ENCODE measurements at regions not wholly inside any gene's neighbourhood (a gene's known extent, or its start where the extent isn't known, plus 50 kb on each side); places are given as distances from the start of the nearest gene placed in this dataset.
"Not testable (repeated sequence)": the region's sequence is repeated elsewhere in the genome, so short reads cannot be mapped to it uniquely, and the experiment has no call there.

DNA sequence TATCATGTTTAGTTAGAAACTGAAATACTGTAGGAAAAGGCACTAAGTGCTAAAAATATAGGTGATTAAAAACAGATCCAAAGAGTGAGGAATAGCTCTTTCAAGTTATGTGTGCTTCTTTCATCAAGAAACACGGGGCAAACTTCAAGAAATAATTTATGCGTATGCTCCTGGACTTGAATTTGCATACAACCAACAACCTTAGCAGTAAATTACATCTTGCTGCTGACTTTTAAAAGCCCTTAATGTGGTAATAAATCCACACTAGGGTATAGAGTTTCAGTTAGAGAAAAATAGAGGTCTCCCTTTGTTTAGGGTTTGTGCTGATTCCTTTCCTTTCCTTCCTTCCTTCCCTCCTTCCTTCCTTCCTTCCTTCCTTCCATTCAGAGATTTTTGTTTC lies 94.5 kb upstream of the GC start:
- ATAC-seq, result no peak

DNA sequence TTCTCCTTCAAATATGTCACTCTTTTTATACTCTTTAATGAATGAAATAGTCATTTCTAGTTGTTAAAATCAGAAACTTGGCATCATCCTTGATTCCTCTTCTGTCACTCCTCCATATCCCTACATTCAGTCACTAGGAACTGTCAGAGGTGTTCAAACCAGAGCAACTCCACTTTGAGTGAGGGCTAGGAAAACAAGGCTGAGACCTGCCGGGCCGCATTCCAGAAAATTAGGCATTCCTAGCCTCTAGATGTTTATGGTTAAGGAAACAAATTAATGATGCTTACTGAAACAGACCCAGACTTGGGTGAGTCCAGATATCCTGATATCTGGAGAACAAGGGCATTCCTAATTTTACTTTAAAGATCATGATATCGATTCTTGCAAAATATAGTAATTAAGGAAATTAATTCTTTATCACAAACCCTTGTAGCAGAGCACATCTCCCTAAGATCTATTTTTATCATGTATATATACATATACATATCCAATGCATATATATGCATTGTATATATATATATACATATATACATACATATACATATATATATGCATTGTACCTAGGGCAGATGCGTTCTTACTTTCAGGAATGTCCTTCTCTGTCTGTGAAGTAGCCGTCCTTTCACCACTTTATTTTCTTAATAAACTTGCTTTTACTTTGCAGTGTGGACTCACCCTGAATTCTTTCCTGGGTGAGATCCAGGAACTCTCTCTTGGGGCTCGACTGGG lies 98.4 kb upstream of the GC start:
- peaks cover 0 to 1% (median 0%) of the 10 kb centered on the region in 9 donors for H3K9me3 Mint-ChIP-seq
- no peak for ATAC-seq
- H3K27me3 Mint-ChIP-seq, result peaks cover 0 to 7% (median 0%) of the 10 kb centered on the region in 5 donors
- POLR2A ChIA-PET, result no interaction called here
- no peaks in the 10 kb centered on the region for H3K36me3 Mint-ChIP-seq
- no peak for DNase-seq
- no peaks in the 10 kb centered on the region for H3K4me1 Mint-ChIP-seq
- no peak overlapping the region for H3K27ac Mint-ChIP-seq
- H3K4me3 Mint-ChIP-seq, result no peak overlapping the region

More for the DNA sequence above, 94.5 kb upstream of the GC start:
- Mint-ChIP-seq H3K4me3 (no peak overlapping the region), H3K36me3 (no peaks in the 10 kb centered on the region), H3K27ac (no peak overlapping the region), H3K4me1 (no peaks in the 10 kb centered on the region), H3K9me3 (peaks cover 0 to 6% (median 0%) of the 10 kb centered on the region in 9 donors), H3K27me3 (peaks cover 0 to 7% (median 0%) of the 10 kb centered on the region in 5 donors)
- POLR2A ChIA-PET, result no interaction called here
- DNase-seq, result no peak

DNA sequence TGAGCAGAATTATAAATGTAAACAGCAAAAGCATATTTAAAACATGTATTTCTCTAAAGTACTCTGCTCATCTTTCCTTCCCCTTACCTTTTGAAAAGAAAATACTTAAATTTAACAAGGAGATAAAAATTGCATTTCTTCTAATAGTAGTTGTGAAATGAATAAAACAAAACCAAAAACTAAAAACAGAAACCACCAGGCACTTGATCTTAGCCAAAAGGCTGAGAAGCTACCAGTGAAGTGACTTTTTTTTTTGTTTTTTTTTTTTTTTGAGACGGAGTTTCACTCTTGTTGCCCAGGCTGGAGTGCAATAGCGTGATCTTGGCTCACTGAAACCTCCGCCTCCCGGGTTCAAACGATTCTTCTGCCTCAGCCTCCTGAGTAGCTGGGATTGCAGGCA lies 116.5 kb upstream of the GC start:
- ATAC-seq, H3K36me3 Mint-ChIP-seq, H3K27me3 Mint-ChIP-seq, POLR2A ChIA-PET, H3K4me1 Mint-ChIP-seq, H3K4me3 Mint-ChIP-seq, H3K27ac Mint-ChIP-seq, DNase-seq: not testable (repeated sequence)
- H3K9me3 Mint-ChIP-seq, result peaks cover 0 to 15% (median 6%) of the 10 kb centered on the region in 9 donors

DNA sequence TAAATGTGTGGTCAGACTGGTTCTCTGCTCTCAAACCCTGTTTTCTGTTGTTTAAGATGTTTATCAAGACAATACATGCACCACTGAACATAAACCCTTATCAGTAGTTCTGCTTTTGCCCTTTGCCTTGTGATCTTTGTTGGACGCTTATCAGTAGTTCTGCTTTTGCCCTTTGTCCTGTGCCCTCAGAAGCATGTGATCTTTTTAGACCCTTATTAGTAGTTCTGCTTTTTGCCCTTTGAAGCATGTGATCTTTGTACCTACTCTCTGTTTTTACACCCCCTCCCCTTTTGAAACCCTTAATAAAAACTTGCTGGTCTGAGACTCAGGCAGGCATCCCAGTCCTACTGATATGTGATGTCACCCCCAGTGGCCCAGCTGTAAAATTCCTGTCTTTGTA lies 121.7 kb upstream of the GC start:
- peaks cover 0 to 30% (median 14%) of the 10 kb centered on the region in 9 donors for H3K9me3 Mint-ChIP-seq
- H3K27ac Mint-ChIP-seq, POLR2A ChIA-PET, H3K4me1 Mint-ChIP-seq, ATAC-seq, H3K36me3 Mint-ChIP-seq, DNase-seq, H3K4me3 Mint-ChIP-seq, H3K27me3 Mint-ChIP-seq: not testable (repeated sequence)

DNA sequence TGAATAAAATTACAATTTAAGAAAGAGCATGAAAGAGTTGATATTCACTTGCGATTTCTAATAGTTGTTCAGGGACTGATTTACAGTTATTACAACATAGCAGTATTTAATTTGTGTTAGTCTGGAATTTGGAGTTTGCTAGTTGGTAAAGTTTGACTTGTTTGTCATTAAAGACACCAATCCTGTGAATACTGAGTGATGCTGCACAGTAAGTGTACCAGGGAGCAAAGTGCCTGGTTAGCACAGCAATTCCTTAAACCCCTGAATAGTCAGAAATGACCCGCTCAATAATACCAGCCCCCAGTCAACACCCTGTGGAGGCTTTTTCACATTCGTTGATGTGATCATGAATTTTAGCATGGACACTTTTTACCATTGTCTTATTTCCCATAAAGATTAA lies 122.2 kb upstream of the GC start:
- H3K27me3 Mint-ChIP-seq, result peaks cover 0 to 4% (median 0%) of the 10 kb centered on the region in 5 donors
- H3K36me3 Mint-ChIP-seq, result peaks cover 0 to 9% (median 0%) of the 10 kb centered on the region in 3 donors
- no peaks in the 10 kb centered on the region for H3K4me1 Mint-ChIP-seq
- POLR2A ChIA-PET, result no interaction called here
- ATAC-seq (no peak), DNase-seq (no peak)
- no peak overlapping the region for H3K4me3 Mint-ChIP-seq
- peaks cover 0 to 30% (median 15%) of the 10 kb centered on the region in 9 donors for H3K9me3 Mint-ChIP-seq
- no peak overlapping the region for H3K27ac Mint-ChIP-seq

DNA sequence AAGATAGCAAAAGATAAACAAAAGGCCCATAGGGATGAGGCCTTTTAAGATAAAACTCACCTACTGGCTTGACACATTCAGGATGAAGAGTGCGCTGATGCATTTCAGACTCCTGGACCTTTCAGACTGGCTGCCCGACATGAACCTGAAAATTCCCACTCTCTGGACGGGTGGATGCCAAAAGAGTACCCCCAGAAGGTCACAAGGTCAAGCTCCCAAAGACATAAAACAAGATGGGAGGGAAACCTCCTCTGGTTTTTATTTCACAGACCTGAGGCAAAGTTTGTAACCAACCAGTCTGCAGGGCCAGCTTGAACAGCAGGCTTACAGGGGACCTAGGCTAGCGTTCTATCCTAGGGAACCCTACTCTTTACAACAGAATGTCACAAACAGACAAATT lies 123.2 kb upstream of the GC start:
- peaks cover 0 to 4% (median 0%) of the 10 kb centered on the region in 5 donors for H3K27me3 Mint-ChIP-seq
- H3K4me3 Mint-ChIP-seq, result no peak overlapping the region
- no peaks in the 10 kb centered on the region for H3K4me1 Mint-ChIP-seq
- H3K9me3 Mint-ChIP-seq, result peaks cover 0 to 30% (median 15%) of the 10 kb centered on the region in 9 donors
- ATAC-seq (no peak), DNase-seq (no peak)
- POLR2A ChIA-PET, result no interaction called here
- peaks cover 0 to 9% (median 0%) of the 10 kb centered on the region in 3 donors for H3K36me3 Mint-ChIP-seq
- H3K27ac Mint-ChIP-seq, result no peak overlapping the region

DNA sequence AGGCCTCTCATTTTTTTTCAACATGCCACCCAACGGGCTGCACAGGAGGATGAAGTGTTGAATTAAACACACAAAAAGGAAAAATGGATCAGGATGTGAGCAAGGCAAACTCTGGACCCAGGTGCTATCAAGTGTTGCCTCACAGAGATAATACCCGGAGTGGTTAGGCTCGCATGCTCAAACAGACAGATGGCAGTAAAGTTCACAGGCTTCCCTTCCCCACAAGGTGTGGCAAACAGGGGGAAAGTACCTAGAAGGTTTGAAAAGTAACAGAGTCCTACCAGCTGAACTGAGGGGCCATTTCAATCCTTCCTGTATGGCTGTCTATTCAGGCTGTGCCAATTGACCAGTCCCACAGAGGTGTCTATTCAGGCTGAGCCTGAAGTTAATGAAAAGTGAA lies 123.9 kb upstream of the GC start:
- Mint-ChIP-seq H3K9me3 (peaks cover 0 to 30% (median 16%) of the 10 kb centered on the region in 9 donors), H3K27ac (no peak overlapping the region), H3K36me3 (peaks cover 0 to 9% (median 0%) of the 10 kb centered on the region in 3 donors), H3K4me1 (no peaks in the 10 kb centered on the region), H3K4me3 (no peak overlapping the region), H3K27me3 (peaks cover 0 to 4% (median 0%) of the 10 kb centered on the region in 5 donors)
- POLR2A ChIA-PET, result no interaction called here
- ATAC-seq (no peak), DNase-seq (no peak)

DNA sequence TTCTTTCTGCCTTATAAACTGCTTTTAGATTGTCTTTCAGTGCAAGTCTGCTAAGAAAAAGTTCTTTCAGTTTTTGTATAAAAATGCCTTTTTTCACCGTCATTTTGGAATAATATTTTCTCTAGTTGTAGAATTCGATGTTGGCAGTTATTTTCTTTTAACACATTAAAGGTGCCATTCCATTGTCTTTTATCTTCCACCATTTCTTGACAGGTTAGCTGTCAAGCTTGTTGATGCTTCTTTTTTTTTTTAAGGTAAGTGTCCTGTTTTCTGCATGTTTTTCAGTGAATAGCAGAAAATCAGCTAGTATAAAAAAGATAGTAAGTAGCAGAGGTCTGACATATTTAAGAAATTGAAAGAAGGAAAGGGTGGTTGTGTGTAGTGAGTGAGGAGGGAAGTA lies 118.5 kb upstream of the NPFFR2 start:
- Mint-ChIP-seq H3K27ac (no peak overlapping the region), H3K4me3 (no peak overlapping the region), H3K9me3 (peaks cover 0 to 20% (median 5%) of the 10 kb centered on the region in 9 donors), H3K27me3 (no peaks in the 10 kb centered on the region), H3K4me1 (no peaks in the 10 kb centered on the region), H3K36me3 (no peaks in the 10 kb centered on the region)
- DNase-seq (no peak), ATAC-seq (no peak)
- POLR2A ChIA-PET, result no interaction called here

DNA sequence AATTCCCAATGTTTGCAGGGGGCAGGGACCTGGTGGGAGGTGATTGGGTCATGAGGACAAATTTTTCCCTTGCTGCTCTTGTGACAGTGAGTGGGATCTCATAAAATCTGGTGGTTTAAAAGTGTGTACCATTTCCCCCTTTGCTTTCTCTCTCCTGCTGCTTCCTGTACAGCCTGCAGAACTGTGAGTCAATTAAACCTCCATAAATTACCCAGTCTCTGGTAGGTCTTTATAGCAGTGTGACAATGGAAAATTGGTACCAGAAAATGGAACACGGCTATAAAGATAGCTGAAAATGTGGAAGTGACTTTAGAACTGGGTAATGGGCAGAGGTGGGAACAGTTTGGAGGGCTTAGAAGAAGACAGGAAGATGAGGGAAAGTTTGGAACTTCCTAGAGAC lies 108.7 kb upstream of the NPFFR2 start:
- DNase-seq (no peak), ATAC-seq (no peak)
- Mint-ChIP-seq H3K4me3 (no peak overlapping the region), H3K27ac (no peak overlapping the region), H3K4me1 (no peaks in the 10 kb centered on the region), H3K9me3 (peaks cover 0 to 12% (median 2%) of the 10 kb centered on the region in 9 donors), H3K36me3 (no peaks in the 10 kb centered on the region), H3K27me3 (no peaks in the 10 kb centered on the region)
- POLR2A ChIA-PET, result no interaction called here

DNA sequence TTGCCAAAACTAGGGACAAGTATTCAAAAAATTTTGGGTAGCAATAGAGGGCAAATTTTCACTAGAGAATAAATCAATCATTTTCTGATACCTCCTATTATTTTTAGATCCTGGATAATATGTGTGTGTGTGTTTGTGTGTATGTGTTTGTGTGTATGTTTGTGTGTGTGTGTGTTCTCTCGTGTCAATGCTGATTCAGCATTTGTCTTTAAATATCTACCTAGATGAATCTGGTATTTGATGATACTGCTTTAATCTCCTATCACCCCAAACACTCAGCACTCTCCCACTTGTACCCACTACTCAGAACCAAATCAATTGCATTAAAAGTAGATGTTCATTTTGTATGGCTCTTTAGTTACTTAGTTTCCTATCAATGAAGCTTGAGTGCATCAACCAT lies 101.3 kb upstream of the NPFFR2 start:
- Mint-ChIP-seq H3K4me3 (no peak overlapping the region), H3K4me1 (no peaks in the 10 kb centered on the region), H3K9me3 (no peaks in the 10 kb centered on the region), H3K36me3 (no peaks in the 10 kb centered on the region), H3K27ac (no peak overlapping the region), H3K27me3 (no peaks in the 10 kb centered on the region)
- ATAC-seq, result no peak
- no peak for DNase-seq
- POLR2A ChIA-PET, result no interaction called here

DNA sequence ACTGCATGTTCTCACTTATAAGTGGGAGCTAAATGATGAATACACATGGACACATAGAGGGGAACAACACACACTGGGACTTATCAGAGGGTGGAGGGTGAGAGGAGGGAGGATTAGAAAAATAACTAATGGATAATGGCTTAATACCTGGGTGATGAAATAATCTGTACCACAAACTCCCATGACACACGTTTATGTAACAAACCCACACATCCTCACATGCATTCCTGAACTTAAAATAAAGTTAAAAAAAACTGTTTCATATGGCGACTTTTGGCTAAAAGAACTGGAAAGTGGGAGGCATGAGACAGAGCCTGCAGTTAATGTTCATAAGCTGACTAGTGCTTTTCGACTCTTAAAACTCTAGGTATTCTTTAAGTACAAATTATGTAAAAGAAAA lies 98.9 kb upstream of the NPFFR2 start:
- H3K27ac Mint-ChIP-seq, result no peak overlapping the region
- H3K36me3 Mint-ChIP-seq, result no peaks in the 10 kb centered on the region
- H3K4me1 Mint-ChIP-seq, result no peaks in the 10 kb centered on the region
- H3K9me3 Mint-ChIP-seq, result no peaks in the 10 kb centered on the region
- ATAC-seq, result no peak
- no peak overlapping the region for H3K4me3 Mint-ChIP-seq
- H3K27me3 Mint-ChIP-seq, result no peaks in the 10 kb centered on the region
- DNase-seq, result no peak
- POLR2A ChIA-PET, result no interaction called here

DNA sequence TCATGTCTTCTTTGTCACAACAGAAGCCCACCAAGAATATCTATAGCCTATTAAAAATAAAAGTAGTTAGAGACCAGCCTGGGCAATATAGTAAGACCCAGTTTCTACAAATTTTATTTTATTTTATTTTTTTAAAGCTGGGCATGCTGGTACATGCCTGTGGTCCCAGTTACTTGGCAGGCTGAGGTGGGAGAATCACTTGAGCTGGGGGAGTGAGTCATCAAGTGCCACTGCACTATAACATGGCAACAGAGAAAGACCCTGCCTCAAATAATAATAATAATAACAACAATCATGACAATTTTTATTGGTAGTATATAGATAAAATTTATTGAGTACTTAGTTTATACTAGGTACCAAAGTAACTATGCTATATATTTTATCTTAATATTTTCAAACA lies 93.0 kb upstream of the NPFFR2 start:
- Mint-ChIP-seq H3K9me3 (no peaks in the 10 kb centered on the region), H3K36me3 (no peaks in the 10 kb centered on the region), H3K27me3 (peaks cover 0 to 2% (median 0%) of the 10 kb centered on the region in 5 donors), H3K4me3 (no peak overlapping the region), H3K4me1 (no peaks in the 10 kb centered on the region), H3K27ac (no peak overlapping the region)
- DNase-seq (no peak), ATAC-seq (no peak)
- POLR2A ChIA-PET, result no interaction called here

DNA sequence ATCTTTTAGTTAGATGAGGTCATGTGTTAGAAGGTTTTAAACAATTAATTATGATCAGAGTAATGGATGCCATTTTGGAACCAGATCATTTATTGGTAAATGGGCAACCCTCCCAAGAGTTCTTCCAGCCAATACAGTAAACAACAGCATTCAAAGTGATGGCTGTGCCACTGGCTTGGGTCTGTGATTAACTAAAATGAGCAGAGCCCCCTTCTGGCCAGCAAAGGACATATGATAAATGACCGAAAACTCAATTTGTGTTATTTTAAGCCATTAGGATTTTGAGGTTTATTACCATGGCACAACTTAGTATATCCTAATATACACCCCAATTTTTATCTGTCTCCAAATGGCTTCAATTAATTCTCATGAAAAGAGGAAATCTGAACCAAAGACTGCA lies 90.8 kb upstream of the NPFFR2 start:
- peaks cover 0 to 5% (median 0%) of the 10 kb centered on the region in 5 donors for H3K27me3 Mint-ChIP-seq
- no peak for ATAC-seq
- POLR2A ChIA-PET, result no interaction called here
- DNase-seq, result no peak
- no peak overlapping the region for H3K27ac Mint-ChIP-seq
- H3K4me1 Mint-ChIP-seq, result no peaks in the 10 kb centered on the region
- peaks cover 0 to 17% (median 5%) of the 10 kb centered on the region in 9 donors for H3K9me3 Mint-ChIP-seq
- H3K36me3 Mint-ChIP-seq, result peaks cover 0 to 7% (median 0%) of the 10 kb centered on the region in 3 donors
- no peak overlapping the region for H3K4me3 Mint-ChIP-seq

DNA sequence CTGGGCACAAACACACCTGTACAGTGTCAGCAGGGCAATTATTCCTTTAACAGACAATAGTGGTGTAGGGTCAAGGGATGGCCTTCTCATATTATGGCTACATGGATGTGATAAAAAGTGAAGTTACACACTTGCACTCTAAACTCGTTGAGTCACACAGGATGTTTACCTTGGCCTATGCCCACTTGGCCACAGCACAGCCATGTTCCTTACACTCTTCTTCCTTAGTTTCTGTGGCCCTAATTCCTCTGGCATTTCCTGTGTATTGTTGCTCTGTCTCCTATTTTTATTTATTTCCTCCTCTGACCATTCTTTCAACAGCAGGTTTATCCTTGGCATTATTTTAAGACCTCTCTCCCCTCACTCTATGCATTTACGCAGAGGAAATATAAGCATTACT lies 86.8 kb upstream of the NPFFR2 start:
- DNase-seq (peak in 1 of 10 donors; percentile 1), ATAC-seq (no peak)
- H3K4me1 Mint-ChIP-seq, result no peaks in the 10 kb centered on the region
- no peak overlapping the region for H3K4me3 Mint-ChIP-seq
- POLR2A ChIA-PET, result no interaction called here
- peaks cover 2 to 35% (median 11%) of the 10 kb centered on the region in 9 donors for H3K9me3 Mint-ChIP-seq
- peaks cover 0 to 13% (median 3%) of the 10 kb centered on the region in 3 donors for H3K36me3 Mint-ChIP-seq
- H3K27me3 Mint-ChIP-seq, result peaks cover 0 to 11% (median 0%) of the 10 kb centered on the region in 5 donors
- H3K27ac Mint-ChIP-seq, result peak overlapping the region in 1 of 10 donors; percentile 6

All from naive thymus-derived CD8-positive, alpha-beta T cell (primary cell).